ENCODE measurements at regions not wholly inside any gene's neighbourhood (a gene's known extent, or its start where the extent isn't known, plus 50 kb on each side); places are given as distances from the start of the nearest gene placed in this dataset.

DNA sequence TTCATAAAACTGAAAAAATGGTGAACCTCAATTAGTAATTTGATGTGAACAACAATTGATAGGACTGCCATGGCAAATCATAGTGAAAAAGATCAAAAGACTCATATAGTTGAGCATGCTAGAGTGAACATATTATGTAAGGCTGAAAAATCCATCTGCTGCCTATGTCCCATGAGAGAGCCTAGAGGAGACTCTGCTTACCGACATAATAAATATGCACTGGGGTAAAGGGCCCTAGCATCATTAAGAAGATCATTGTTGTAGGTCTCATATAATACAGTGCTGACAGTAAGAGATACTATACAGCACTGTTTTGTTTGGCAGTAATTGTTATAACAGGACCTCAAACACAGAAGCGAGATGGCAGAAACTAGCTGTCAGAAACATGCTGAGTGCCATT is 229.0 kb downstream of the PABPC4L start:
- TF ChIP-seq, protein P1, sequence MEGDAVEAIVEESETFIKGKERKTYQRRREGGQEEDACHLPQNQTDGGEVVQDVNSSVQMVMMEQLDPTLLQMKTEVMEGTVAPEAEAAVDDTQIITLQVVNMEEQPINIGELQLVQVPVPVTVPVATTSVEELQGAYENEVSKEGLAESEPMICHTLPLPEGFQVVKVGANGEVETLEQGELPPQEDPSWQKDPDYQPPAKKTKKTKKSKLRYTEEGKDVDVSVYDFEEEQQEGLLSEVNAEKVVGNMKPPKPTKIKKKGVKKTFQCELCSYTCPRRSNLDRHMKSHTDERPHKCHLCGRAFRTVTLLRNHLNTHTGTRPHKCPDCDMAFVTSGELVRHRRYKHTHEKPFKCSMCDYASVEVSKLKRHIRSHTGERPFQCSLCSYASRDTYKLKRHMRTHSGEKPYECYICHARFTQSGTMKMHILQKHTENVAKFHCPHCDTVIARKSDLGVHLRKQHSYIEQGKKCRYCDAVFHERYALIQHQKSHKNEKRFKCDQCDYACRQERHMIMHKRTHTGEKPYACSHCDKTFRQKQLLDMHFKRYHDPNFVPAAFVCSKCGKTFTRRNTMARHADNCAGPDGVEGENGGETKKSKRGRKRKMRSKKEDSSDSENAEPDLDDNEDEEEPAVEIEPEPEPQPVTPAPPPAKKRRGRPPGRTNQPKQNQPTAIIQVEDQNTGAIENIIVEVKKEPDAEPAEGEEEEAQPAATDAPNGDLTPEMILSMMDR (IDR thresholded peaks at IDR 0.05): no peak
- TF ChIP-seq POLR2A (IDR thresholded peaks at IDR 0.05) (no peak), POLR2AphosphoS5 (IDR thresholded peaks at IDR 0.05) (no peak)

Measured in sigmoid colon (tissue), 4 donors.